Lower leg skin (tissue), 4 donors: ENCODE measurements at regions not wholly inside any gene's neighbourhood (a gene's known extent, or its start where the extent isn't known, plus 50 kb on each side); places are given as distances from the start of the nearest gene placed in this dataset.
"Not testable (repeated sequence)": the region's sequence is repeated elsewhere in the genome, so short reads cannot be mapped to it uniquely, and the experiment has no call there.

ENCODE experiments used
- DNase-seq, 2 donors: peaks; one replicate each; pipeline ENCODE4 v3.0.0-alpha.2; 2019; ENCODE audit warnings: low spot score in 2 of 2
- H3K4me3 ChIP-seq: fragments of 200-600 bp; sonication (generic); 2 replicates; pipeline ENCODE4 v1.5.1; 2017; ENCODE audit warnings: mild to moderate bottlenecking, low read depth; ENCODE audit not compliant: poor library complexity, severe bottlenecking
- POLR2A ChIP-seq, 2 donors: fragments of 450-650 bp; IDR thresholded peaks; one replicate each; pipeline ENCODE4 v1.6.1; 2016 to 2017; ENCODE audit warnings: antibody characterized with exemption in 2 of 2, mild to moderate bottlenecking in 1 of 2, moderate library complexity in 1 of 2
- WGBS, 2 donors: methylation state at CpG; one replicate each; pipeline ENCODE4 v1.1.5; 2018; 5-methylcytosine and 5-hydroxymethylcytosine counted together
- intact Hi-C: fragments of 100-400 bp; cut with DNase I; formaldehyde crosslinking; loops from one replicate; pipeline ENCODE4 v1.15.0; 2023; ENCODE audit warnings: low total_unique reads
- TF ChIP-seq, protein P1 (sequence below), 3 donors: fragments of 450-650 bp; IDR thresholded peaks; one replicate each; pipeline ENCODE4 v1.5.1; 2016; ENCODE audit warnings: antibody characterized with exemption in 3 of 3, mild to moderate bottlenecking in 3 of 3, moderate library complexity in 2 of 3

GRCh38 chrX:1053072-1053471 is 159.4 kb downstream of the CRLF2 start:
- TF ChIP-seq, protein P1, sequence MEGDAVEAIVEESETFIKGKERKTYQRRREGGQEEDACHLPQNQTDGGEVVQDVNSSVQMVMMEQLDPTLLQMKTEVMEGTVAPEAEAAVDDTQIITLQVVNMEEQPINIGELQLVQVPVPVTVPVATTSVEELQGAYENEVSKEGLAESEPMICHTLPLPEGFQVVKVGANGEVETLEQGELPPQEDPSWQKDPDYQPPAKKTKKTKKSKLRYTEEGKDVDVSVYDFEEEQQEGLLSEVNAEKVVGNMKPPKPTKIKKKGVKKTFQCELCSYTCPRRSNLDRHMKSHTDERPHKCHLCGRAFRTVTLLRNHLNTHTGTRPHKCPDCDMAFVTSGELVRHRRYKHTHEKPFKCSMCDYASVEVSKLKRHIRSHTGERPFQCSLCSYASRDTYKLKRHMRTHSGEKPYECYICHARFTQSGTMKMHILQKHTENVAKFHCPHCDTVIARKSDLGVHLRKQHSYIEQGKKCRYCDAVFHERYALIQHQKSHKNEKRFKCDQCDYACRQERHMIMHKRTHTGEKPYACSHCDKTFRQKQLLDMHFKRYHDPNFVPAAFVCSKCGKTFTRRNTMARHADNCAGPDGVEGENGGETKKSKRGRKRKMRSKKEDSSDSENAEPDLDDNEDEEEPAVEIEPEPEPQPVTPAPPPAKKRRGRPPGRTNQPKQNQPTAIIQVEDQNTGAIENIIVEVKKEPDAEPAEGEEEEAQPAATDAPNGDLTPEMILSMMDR (IDR thresholded peaks at IDR 0.05) = no peak
- TF ChIP-seq POLR2A (IDR thresholded peaks at IDR 0.05) = no peak
- intact Hi-C loops = no loop called here
- DNase-seq = no peak
- no peak overlapping the region for H3K4me3 ChIP-seq
- WGBS, 2 donors = 70 to 80% methylated on average over 2 of the region's 2 CpGs

DNA sequence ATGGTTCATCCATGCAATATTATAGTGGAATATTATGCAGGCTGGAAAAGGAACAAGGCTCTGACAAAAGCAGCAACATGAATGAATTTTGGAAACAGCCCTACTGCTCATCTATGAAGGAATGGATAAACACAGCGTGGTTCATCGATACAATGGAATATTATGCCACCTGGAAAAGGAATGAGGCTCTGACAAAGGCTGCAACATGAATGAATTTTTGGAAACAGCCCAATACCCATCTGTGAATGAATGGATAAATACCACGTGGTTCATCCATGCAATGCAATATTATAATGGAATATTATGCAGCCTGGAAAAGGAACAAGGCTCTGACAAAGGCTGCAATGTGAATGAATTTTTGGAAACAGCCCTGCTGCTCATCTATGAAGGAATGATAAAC is 160.4 kb downstream of the CRLF2 start:
- no peak for TF ChIP-seq POLR2A (IDR thresholded peaks at IDR 0.05)
- TF ChIP-seq, protein P1 (IDR thresholded peaks at IDR 0.05) = no peak
- no peak overlapping the region for H3K4me3 ChIP-seq
- intact Hi-C loops = no loop called here
- WGBS, 2 donors = 93 to 97% methylated on average over 3 of the region's 3 CpGs
- DNase-seq = no peak

- TF ChIP-seq, protein P1 (IDR thresholded peaks at IDR 0.05) = no peak
- H3K4me3 ChIP-seq = no peak overlapping the region
- DNase-seq = no peak
- intact Hi-C loops = no loop called here
- WGBS, 2 donors = 97 to 100% methylated on average over 1 of the region's 1 CpG
Measured at GRCh38 chrX:1051421-1051820, 161.0 kb downstream of the CRLF2 start.

- DNase-seq = peak in 1 of 2 donors; percentile 10
- intact Hi-C loops = no loop called here
- TF ChIP-seq, protein P1 (IDR thresholded peaks at IDR 0.05) = no peak
- no peak for TF ChIP-seq POLR2A (IDR thresholded peaks at IDR 0.05)
- no peak overlapping the region for H3K4me3 ChIP-seq
- 91 to 94% methylated on average over 9 of the region's 9 CpGs for WGBS, 2 donors
Measured at GRCh38 chrX:1045680-1046314, 166.7 kb downstream of the CRLF2 start.

- no peak overlapping the region for H3K4me3 ChIP-seq
- 84 to 86% methylated on average over 11 of the region's 11 CpGs for WGBS, 2 donors
- intact Hi-C loops = no loop called here
- peak in 1 of 2 donors; percentile 59 for DNase-seq
- TF ChIP-seq POLR2A (IDR thresholded peaks at IDR 0.05) = no peak
- TF ChIP-seq, protein P1 (IDR thresholded peaks at IDR 0.05) = no peak
Measured at GRCh38 chrX:1041091-1041490, 171.4 kb downstream of the CRLF2 start.

GRCh38 chrX:1035931-1036330 is 176.5 kb downstream of the CRLF2 start:
- intact Hi-C loops, H3K4me3 ChIP-seq: not testable (repeated sequence)
- WGBS, 2 donors = 90 to 93% methylated on average over 14 of the region's 14 CpGs
- DNase-seq = peak in 1 of 2 donors; percentile 57
